ENCODE measurements at regions not wholly inside any gene's neighbourhood (a gene's known extent, or its start where the extent isn't known, plus 50 kb on each side); places are given as distances from the start of the nearest gene placed in this dataset.

GRCh38 chr2:60054571-60055340, 498.7 kb downstream of the BCL11A start:
- no peak overlapping the region for H3K4me3 ChIP-seq
- WGBS, 3 donors: 59 to 64% (median 60%) methylated on average over 6 of the region's 6 CpGs
- DNase-seq: no peak
- no peaks in the 10 kb centered on the region for H3K36me3 ChIP-seq
- no peaks in the 10 kb centered on the region for H3K9me3 ChIP-seq
- H3K27me3 ChIP-seq: no peaks in the 10 kb centered on the region
- TF ChIP-seq, protein P1, sequence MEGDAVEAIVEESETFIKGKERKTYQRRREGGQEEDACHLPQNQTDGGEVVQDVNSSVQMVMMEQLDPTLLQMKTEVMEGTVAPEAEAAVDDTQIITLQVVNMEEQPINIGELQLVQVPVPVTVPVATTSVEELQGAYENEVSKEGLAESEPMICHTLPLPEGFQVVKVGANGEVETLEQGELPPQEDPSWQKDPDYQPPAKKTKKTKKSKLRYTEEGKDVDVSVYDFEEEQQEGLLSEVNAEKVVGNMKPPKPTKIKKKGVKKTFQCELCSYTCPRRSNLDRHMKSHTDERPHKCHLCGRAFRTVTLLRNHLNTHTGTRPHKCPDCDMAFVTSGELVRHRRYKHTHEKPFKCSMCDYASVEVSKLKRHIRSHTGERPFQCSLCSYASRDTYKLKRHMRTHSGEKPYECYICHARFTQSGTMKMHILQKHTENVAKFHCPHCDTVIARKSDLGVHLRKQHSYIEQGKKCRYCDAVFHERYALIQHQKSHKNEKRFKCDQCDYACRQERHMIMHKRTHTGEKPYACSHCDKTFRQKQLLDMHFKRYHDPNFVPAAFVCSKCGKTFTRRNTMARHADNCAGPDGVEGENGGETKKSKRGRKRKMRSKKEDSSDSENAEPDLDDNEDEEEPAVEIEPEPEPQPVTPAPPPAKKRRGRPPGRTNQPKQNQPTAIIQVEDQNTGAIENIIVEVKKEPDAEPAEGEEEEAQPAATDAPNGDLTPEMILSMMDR (IDR thresholded peaks at IDR 0.05): no peak
- TF ChIP-seq EP300 (IDR thresholded peaks at IDR 0.05) (no peak), POLR2A (IDR thresholded peaks at IDR 0.05) (no peak)
- no peaks in the 10 kb centered on the region for H3K4me1 ChIP-seq (ENCODE audit: insufficient read depth)
- no peak overlapping the region for H3K27ac ChIP-seq
- intact Hi-C loops (cut with DNase I): no loop called here

DNA sequence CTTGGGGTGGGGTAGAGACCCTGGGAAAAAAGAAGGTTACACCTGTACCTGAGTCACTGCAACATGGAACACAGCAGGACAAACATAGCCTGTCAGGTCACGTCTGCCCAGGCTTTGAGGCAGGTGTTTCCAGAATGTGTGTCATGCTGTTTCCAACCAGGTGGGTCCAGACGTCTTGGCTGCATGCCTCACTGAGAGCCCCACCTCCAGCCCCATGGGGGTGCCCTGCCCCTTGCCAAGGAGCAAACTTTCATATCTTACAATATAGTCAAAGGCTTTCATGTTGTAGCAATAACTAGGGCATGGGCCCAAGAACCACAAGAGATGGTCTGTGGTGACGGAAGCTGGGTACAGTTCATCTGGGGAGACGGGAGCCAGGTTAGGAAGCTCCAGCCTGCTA, 499.7 kb downstream of the BCL11A start:
- Histone ChIP-seq H3K9me3 (no peaks in the 10 kb centered on the region), H3K4me3 (no peak overlapping the region), H3K36me3 (no peaks in the 10 kb centered on the region), H3K27me3 (no peaks in the 10 kb centered on the region), H3K27ac (no peak overlapping the region), H3K4me1 (ENCODE audit: insufficient read depth) (no peaks in the 10 kb centered on the region)
- 59 to 83% (median 66%) methylated on average over 4 of the region's 4 CpGs for WGBS, 3 donors
- intact Hi-C loops (cut with DNase I): no loop called here
- TF ChIP-seq EP300 (IDR thresholded peaks at IDR 0.05) (no peak), POLR2A (IDR thresholded peaks at IDR 0.05) (no peak)
- TF ChIP-seq, protein P1 (IDR thresholded peaks at IDR 0.05): no peak
- no peak for DNase-seq

DNA sequence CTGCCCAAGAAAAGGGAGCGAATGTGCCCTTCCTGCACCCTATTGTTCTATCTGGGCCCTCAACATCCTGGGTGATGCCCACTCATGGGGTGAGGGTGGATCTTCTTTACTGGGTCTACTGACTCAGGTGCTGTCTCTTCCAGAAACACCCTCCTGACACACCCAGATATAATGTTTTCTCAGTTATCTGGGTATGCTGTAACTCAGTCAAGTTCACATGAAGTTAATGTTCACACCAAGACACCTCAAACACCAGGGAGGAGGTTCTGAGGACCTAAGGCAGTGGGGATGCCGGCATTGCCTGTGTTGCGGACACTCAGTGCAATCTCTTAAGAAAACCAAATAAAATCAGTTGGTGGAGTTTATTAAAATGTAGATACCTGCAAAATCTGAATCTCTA, 500.9 kb downstream of the BCL11A start:
- H3K9me3 ChIP-seq: no peaks in the 10 kb centered on the region
- H3K4me1 ChIP-seq (ENCODE audit: insufficient read depth): no peaks in the 10 kb centered on the region
- H3K27me3 ChIP-seq: no peaks in the 10 kb centered on the region
- WGBS, 3 donors: 86 to 97% (median 88%) methylated on average over 3 of the region's 3 CpGs
- H3K36me3 ChIP-seq: no peaks in the 10 kb centered on the region
- H3K4me3 ChIP-seq: no peak overlapping the region
- intact Hi-C loops (cut with DNase I): no loop called here
- TF ChIP-seq EP300 (IDR thresholded peaks at IDR 0.05) (no peak), POLR2A (IDR thresholded peaks at IDR 0.05) (no peak)
- TF ChIP-seq, protein P1 (IDR thresholded peaks at IDR 0.05): no peak
- no peak for DNase-seq
- no peak overlapping the region for H3K27ac ChIP-seq

GRCh38 chr2:60051991-60052390, 501.5 kb downstream of the BCL11A start:
- intact Hi-C loops (cut with DNase I): no loop called here
- DNase-seq: no peak
- Histone ChIP-seq H3K4me3 (no peak overlapping the region), H3K36me3 (no peaks in the 10 kb centered on the region), H3K27me3 (no peaks in the 10 kb centered on the region), H3K27ac (no peak overlapping the region), H3K9me3 (no peaks in the 10 kb centered on the region), H3K4me1 (ENCODE audit: insufficient read depth) (no peaks in the 10 kb centered on the region)
- TF ChIP-seq EP300 (IDR thresholded peaks at IDR 0.05): no peak
- TF ChIP-seq, protein P1 (IDR thresholded peaks at IDR 0.05): no peak
- TF ChIP-seq POLR2A (IDR thresholded peaks at IDR 0.05): no peak
- 90 to 93% (median 91%) methylated on average over 4 of the region's 4 CpGs for WGBS, 3 donors
